SW480 (cell line): ENCODE measurements at regions not wholly inside any gene's neighbourhood (a gene's known extent, or its start where the extent isn't known, plus 50 kb on each side); places are given as distances from the start of the nearest gene placed in this dataset.
"Not testable (repeated sequence)": the region's sequence is repeated elsewhere in the genome, so short reads cannot be mapped to it uniquely, and the experiment has no call there.

Experiments used
- DNase-seq: peaks from one replicate; pipeline ENCODE4 v3.0.0-alpha.2; 2016; ENCODE audit warnings: low spot score

DNA sequence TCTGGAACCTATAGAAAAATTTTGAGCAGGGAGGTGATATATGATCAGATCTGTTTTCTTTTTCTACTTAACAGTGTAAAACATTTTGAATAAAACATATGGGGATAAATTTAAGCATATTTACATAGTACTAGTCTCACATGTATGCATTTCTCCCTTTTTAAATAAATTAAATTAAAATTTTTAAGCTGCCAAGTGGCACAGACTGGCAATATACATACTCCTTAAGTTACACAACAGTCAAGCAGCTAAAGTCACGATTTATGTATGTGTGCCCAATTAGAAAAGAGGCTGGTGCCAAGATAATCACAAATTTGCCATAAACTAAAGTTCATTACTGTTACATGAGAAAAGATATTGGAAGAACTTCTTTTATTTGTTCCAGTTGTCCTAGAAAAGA is 532.0 kb downstream of the RWDD3 start:
- DNase-seq = no peak

DNA sequence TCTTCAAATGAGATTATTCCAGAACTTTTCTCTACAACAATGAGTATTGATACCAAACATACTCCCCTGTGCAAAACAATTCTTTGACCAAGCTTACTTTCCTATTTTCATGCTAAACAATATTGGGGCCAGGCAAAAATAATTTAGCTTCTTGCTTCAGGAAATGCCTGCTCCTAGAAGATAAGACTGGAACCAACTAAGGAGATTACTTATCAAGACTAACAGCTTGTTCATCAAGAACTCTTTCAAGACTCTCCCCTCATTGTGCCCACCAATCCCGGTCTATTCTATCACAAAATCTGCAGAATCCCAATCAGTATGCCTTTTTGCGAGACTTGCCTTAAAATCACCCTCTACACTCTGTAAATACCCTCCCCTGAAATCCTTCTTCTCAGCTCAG is 536.6 kb downstream of the RWDD3 start:
- DNase-seq = no peak

DNA sequence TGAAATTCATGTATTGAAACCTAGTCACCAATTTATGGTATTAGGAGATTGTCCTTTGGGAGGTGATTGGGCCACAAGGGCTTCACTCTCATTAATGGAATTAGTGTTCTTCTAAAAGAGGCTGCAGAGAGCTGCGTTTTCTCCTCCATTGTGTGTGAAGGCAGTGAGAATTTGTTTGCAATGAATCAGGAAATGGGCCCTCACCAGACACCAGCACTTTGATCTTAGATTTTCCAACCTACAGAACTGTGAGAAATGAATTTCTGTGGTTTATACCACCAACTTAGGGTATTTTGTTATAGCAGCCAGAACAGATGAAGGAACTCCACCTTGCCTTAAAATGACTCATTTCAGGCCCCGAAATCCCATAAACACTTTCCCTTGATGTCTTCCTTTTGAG is 544.2 kb downstream of the RWDD3 start:
- peak; percentile 22 for DNase-seq

DNA sequence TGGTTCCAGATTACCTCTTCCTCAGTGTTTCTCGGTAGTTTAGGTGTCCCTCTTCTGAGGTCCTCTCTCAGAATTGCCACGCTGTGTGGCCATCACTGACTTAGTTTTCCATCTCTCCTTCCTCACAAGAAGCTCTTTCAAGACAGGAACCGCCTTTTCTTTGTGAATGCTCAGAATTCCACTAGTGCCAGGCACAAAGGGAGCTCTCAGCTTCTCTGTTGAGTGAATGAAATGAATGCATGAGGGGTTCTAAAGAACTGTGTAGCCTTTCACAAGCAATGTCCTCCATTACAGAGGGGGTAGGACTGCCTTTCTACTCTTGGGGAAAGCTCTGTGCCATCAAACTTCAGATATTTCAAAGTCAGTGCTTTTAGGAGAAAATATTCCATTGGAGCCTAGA is 546.8 kb downstream of the RWDD3 start:
- DNase-seq = no peak

DNA sequence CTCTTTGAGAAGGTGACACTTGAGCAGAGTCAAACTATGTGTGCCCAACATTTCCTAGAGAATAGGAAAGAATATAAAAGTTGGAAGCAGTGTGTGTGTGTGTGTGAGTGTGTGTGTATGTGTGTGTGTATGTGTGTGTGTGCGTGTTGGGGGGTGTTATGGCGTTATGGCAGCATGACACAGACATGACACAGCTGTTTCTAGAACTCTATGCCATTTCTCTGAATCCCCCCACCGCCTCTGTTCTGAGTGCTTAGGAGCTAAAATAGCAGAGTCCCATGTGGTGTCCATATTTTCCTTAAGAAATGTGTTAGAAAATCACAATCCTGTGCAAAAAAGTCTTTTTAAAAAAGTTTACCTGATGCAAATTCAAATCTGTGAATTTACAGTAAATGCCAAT is 556.1 kb downstream of the RWDD3 start:
- no peak for DNase-seq

DNA sequence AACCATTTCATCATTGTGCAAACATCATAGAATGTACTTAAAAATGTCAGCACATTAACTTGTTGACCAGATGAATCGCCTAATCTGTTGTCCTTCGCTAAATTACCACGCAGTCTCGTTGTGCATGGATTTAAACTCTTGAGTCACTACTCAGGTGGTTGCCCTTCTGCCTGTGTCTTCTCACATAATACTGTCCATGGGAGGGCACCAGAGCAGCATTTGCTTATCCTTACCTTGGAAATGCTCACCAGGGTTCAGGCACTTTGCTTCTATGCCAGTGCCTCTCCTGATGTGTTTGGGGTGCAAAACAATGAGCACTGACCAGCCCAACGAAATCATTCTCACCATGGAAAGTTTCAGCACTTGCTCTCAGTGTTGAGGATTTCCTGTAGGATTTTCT is 559.9 kb downstream of the RWDD3 start:
- DNase-seq = no peak

DNA sequence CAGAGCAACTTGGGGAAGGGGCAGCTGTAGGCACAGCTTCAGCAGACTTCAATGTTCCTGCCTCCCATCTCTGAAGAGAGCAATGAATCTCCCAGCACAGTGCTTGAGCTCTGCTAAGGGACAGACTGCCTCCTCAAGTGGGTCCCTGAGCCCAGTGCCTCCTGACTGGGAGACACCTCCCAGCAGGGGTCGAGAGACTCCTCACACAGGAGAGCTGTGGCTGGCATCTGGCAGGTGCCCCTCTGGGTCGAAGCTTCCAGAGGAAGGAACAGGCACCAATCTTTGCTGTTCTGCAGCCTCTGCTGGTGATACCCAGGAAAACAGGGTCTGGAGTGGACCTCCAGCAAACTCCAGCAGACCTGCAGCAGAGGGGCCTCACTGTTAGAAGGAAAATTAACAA is 563.8 kb downstream of the RWDD3 start:
- not testable (repeated sequence) for DNase-seq

DNA sequence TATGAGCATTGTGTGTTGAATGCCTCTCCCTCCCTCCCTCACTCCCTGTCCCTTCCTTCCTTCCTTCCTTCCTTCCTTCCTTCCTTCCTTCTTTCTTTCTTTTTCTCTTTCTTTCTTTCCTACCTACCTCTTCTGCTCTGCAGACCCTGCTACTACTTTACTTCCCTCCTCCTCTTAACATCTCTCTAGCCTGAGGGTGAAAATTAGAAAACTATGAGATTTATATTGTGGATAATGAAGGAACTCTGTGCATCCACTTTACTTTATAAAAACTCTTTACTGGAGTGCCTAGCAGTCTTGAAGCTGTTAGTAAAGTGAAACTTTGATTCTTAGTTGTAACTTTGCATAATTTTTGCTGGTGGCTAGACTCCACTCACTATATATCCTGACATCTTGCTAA is 572.2 kb downstream of the RWDD3 start:
- no peak for DNase-seq

DNA sequence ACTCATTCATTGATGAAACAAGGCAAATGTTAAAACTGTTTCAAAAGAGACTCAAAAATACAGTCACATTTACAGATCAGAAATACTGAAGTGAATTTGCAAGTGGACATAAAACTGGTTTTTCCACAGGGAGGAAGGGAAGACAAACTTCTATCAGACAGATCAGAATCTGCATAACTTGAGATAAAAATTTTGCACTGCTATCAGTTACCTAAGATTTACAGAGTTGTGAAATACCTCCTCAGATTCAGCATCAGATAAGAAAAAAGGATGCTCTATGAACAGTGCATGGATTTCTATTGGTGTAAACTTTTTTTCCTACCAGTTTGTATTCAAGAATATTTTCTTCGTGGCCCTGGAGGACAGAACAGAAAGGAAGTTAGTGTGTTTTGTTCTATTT is 575.4 kb downstream of the RWDD3 start:
- no peak for DNase-seq

DNA sequence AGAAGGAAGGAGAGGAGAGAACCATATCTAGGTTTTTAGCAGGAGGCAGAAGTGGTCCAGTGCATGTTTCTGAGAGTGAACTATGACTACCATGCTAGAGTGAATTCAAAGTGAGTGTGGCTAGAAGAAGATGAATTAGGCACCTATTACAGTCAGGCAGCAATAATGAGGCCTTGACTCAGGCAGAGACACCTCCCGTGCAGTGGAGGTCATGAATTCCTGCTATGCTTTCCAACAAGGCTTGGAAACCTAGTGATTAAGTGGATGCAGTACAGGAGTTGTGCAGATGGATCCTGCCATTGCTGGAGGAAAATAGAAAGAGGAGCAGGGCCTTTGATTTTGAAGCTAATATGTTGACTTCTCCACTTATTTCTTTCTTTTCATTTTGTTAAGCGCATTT is 581.5 kb downstream of the RWDD3 start:
- no peak for DNase-seq

DNA sequence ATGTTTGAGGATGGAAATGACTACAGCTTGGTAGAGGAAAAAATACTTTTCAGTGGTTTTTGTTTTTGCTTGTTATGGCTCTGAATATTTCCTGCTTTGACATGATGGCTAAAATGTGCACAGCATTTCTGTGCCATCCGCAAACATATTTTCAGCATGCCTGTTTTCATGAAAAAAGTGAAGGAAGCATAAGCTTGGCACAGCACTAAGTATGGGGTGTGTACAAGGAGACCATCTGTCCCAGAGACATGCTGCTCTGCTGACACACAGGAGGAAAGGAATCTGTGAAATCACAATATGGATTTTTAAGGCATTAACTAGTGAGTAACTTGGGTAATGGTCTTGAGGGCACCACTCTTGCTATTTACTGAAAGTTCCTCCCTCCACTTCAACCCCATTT is 595.5 kb downstream of the RWDD3 start:
- no peak for DNase-seq

DNA sequence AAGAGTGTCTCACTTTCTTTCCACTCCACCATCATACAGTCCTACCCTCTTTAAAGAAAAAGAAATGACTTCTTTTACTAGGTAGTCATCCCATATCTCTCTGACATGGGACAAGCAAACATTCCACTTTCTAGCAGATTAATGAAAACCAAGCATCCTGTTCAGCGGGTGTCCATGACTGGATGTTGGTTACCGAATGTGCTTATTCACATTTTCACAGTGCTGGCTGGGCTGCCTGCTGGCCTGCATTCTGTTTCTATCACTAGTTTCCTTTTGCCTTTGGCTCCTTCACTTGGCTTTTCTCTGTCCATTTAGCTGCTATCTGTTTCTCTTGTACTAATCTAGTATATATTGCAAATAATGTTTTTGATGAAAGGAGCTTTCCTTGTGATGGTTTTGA is 598.4 kb downstream of the RWDD3 start:
- no peak for DNase-seq

DNA sequence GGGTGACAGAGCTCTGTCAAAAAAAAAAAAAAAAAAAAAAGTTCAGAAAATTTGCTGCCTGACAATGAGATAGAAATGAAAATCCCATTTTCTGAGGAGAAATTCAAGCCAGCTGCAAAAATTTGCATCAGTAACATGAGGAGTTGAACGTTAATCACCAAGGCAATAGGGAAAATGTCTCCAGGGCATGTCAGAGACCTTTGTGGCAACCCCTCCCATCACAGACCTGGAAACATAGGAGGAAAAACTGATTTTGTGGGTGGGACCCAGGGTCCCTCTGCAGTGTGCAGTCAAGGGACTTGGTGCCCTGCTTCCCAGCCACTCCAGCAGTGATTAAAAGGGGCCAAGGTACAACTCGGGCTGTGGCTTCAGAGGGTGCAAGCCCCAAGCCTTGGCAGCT is 615.4 kb downstream of the RWDD3 start:
- no peak for DNase-seq

DNA sequence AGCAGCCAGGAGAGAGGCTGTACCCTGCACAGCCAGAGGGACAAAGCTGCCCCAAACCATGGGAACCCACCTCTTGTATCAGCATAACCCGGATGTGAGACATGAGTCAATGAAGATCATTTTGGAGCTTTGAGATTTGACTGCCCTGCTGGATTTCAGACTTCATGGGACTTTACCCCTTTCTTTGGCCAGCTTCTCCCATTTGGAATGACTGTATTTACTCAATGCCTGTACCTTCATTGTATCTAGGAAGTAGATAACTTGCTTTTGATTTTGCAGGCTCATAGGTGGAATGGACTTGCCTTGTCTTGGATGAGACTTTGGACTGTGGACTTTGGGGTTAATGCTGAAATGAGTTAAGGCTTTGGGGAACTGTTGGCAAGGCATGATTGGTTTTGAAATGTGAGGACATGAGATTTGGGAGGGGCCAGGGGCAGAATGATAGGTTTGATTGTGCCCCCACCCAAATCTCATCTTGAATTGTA is 616.2 kb downstream of the RWDD3 start:
- DNase-seq = peak; percentile 0

DNA sequence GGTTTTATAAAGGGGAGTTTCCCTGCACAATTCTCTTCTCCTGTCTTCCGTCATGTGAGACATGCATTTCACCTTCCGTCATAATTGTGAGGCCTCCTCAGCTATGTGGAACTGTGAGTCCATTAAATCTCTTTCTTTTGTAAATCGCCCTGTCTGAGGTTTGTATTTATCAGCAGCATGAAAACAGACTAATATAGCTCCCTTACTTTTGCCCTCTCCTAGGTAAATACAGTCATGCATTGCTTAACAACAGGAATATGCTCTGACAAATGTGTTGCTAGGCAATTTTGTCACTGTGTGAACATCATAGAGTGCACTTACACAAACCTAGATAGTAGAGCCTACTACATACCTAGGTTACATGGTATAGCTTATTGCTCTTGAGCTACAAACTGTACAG is 616.8 kb downstream of the RWDD3 start:
- no peak for DNase-seq

DNA sequence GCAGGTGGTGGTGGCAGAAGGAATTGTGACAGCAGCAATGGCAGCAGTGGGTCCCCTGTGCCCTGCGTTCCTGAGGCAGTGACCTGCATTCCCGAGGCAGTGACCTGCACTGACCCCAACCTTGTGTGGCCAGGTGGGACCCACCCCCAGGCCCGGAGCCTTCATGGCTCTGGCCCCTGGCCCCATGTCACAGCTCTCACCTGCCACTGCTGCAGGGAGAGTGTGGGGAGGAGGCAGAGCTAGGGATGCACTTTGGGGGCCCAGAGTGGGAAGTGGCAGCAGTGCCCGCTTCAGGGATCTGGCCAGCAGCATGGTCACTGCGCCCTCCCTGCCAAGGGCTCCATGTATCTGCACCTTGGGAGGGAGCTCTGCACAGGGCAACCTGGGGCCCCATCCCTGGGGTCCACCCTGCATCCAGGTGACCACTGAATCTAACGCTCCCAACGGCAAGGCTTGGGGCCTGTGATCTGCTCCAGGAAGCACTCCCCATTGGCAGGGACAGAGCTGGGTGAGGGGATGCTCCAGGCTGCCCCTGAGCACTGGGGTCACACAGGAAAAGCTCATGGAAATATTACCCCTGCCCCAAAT is 618.6 kb downstream of the RWDD3 start:
- DNase-seq = no peak

DNA sequence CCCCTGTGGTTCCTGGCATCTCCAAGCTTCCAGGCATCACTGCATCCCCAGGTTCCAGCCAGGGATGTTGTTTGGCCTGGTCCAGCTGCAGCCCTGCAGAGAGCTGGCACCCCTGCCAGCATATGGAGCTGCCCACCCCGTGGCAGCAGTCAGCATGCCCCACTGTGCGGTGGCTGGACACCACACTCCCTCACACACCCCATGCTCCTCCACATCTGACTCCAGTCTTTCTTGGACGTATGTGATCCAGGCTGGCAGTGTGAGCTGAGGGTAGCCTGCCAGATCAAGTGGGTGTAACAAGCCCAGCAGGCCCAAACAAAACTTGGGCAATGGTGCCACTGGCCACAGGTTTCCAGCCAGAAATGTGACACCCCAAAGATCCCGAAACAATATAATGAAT is 620.4 kb downstream of the RWDD3 start:
- no peak for DNase-seq

DNA sequence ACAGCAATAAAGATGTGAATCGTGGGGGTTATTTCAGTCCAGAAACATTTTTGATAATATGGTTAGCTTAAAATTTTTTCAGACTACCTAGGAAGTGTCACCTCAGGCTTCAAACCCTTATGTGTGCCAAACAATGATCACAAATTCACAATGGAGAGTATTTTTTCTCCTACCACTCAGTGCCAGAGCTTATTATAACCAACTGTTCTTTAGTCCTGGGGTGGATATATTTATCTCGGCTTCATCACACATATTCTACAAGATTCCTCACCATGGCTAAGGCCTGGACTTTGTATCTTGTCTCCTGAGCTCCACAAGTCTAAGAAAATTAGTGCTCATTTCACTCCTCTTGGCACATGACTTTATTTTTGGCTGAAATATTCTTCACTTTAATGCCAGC is 629.1 kb downstream of the RWDD3 start:
- DNase-seq = no peak

DNA sequence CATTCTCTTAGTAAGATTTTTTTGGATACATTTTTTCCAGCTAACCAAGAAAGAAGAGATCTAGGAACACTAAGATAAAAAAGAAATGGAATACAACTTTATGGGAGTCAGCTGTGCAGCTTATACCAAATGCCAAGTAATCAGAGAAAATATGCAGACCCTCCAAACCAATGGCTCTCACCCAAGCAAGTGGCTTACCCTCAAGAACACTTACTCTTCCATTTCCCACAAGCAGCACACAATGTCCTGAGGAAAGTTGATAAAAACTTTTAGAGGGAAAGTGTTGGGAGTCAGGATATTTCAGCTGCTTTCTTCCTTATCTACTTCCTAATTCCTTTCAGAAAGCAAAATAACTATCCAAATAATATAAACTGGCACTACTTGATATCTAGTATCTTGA is 631.8 kb downstream of the RWDD3 start:
- DNase-seq = no peak

DNA sequence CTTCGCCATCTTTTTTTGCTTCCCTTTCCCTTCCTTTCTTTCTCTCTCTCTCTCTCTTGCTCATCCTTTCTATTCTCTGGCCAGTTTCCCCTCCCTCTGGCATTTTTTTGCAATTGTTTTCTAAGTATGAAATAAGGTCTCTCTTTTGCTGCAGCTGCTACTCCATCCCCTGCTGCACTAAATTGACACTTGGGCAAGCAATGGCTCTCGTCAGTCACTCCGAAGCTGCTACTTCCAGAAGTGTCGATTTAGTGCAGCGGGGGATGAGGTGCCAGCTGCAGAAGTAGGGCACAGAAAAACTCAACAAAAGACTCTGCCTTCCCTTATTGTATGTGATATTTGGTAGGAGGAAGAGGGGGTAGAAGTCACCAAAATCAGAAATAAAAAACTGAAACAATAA is 642.3 kb downstream of the RWDD3 start:
- DNase-seq = no peak

DNA sequence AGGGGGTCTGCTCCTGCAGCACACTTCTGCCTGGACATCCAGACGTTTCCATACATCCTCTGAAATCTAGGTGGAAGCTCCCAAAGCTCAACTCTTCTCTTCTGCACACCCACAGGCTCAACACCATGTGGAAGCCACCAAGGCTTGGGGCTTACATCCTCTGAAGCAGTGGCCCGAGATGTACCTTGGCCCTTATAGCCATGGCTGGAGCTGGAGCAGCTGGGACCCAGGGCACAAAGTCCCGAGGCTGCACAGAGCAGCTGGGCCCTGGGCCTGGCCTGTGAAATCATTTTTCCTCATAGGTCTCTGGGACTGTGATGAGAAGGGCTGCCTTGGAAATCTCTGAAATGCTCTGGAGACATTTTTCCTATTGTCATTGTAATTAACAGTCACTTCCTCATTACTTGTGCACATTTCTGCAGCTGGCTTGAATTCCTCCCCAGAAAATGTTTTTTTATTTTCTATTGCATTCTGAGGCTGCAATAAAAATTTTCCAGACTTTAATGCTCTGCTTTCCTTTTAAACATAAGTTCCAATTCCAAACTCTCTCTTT is 645.6 kb downstream of the RWDD3 start:
- DNase-seq = no peak

DNA sequence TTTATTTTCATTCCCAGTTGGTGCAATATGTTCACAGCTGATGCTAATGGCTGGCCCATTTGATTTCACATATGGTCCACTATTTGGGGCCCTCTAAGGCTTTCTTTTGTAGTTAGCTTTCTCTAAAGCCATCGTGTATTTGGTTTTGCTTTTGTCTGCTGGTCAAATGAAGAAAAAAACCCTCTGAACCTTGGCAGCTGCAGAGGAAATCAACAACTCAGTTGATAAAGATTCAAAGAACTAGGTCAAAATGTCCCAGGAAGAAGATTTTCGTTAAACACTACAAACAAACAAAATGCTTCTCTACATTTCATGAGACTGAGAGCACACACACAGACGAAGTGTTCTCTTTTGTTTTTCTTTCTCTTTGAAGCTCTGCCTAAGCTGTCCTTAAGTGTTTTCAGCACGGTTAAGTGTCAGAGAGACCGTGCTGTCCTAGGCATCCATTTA is 655.0 kb downstream of the RWDD3 start:
- DNase-seq = no peak

DNA sequence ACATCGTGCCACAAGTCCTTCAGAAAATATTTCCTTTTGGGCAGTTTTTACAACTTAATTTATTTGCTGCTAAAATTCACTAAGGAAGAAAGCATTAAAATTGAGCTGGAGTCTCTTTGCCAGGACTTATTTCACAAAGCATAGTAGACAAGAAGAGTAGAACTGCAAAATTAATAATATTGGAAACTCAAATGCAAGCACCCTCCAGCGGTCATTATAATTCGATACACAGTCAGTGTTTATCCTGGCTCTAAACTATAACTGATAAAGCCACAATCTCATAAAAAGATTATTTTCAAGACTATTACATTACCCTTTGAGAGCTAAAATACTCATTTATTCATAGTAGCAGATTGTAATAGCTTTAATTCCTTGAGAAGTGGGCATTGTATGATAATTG is 655.4 kb downstream of the RWDD3 start:
- no peak for DNase-seq

DNA sequence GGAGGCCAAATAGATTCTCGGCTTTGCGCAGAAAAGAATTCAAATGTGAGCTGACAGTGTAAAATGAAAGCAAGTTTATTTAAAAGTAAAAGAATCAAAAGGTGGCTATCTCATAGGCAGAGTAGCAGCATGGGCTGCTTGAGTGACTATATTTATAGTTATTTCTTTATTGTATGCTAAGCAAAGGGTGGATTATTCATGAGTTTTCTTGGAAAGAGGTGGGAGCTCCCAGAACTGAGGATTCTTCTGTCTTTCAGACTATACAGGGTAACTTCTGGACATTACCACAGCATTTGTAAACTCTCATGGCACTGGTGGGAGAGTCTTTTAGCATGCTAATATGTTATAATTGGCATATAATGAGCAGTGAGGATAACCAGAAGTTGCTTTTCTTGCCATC is 659.9 kb downstream of the RWDD3 start:
- no peak for DNase-seq
